Tibial nerve (tissue), 4 donors: ENCODE measurements at regions not wholly inside any gene's neighbourhood (a gene's known extent, or its start where the extent isn't known, plus 50 kb on each side); places are given as distances from the start of the nearest gene placed in this dataset.

ENCODE experiments used
- CTCF ChIP-seq, 5 experiments: fragments of 200-600 bp in 3 of 5; fragments of 450-650 bp in 2 of 5; sonication (generic) in 3 of 5; IDR thresholded peaks; one replicate each; pipeline ENCODE4 v1.5.1; 2016 to 2019; ENCODE audit warnings: antibody characterized with exemption in 5 of 5, mild to moderate bottlenecking in 3 of 5, moderate library complexity in 2 of 5
- EP300 ChIP-seq, 2 donors: sonication (generic); formaldehyde crosslinking; IDR thresholded peaks; one replicate each; pipeline ENCODE4 v1.6.1; 2017; ENCODE audit warnings: antibody characterized with exemption in 2 of 2, mild to moderate bottlenecking in 1 of 2
- POLR2A ChIP-seq, 2 donors: fragments of 450-650 bp; IDR thresholded peaks; one replicate each; pipeline ENCODE4 v1.6.1; 2017; ENCODE audit warnings: antibody characterized with exemption in 2 of 2, mild to moderate bottlenecking in 2 of 2, moderate library complexity in 2 of 2

- no peak for TF ChIP-seq CTCF (IDR thresholded peaks at IDR 0.05)
- no peak for TF ChIP-seq POLR2A (IDR thresholded peaks at IDR 0.05)
- TF ChIP-seq EP300 (IDR thresholded peaks at IDR 0.05), result no peak
Observed at GRCh38 chr13:78306519-78307206, 296.7 kb downstream of the POU4F1 start.
